Tibial nerve (tissue), 4 donors: ENCODE measurements at regions not wholly inside any gene's neighbourhood (a gene's known extent, or its start where the extent isn't known, plus 50 kb on each side); places are given as distances from the start of the nearest gene placed in this dataset.

Source experiments
- CTCF ChIP-seq, 5 experiments: fragments of 200-600 bp in 3 of 5; fragments of 450-650 bp in 2 of 5; sonication (generic) in 3 of 5; IDR thresholded peaks; one replicate each; pipeline ENCODE4 v1.5.1; 2016 to 2019; ENCODE audit warnings: antibody characterized with exemption in 5 of 5, mild to moderate bottlenecking in 3 of 5, moderate library complexity in 2 of 5
- EP300 ChIP-seq, 2 donors: sonication (generic); formaldehyde crosslinking; IDR thresholded peaks; one replicate each; pipeline ENCODE4 v1.6.1; 2017; ENCODE audit warnings: antibody characterized with exemption in 2 of 2, mild to moderate bottlenecking in 1 of 2
- POLR2A ChIP-seq, 2 donors: fragments of 450-650 bp; IDR thresholded peaks; one replicate each; pipeline ENCODE4 v1.6.1; 2017; ENCODE audit warnings: antibody characterized with exemption in 2 of 2, mild to moderate bottlenecking in 2 of 2, moderate library complexity in 2 of 2

GRCh38 chr9:31030741-31031202, 1353.7 kb upstream of the ACO1 start:
- TF ChIP-seq EP300 (IDR thresholded peaks at IDR 0.05) (no peak), CTCF (IDR thresholded peaks at IDR 0.05) (no peak), POLR2A (IDR thresholded peaks at IDR 0.05) (no peak)
